ENCODE measurements at regions not wholly inside any gene's neighbourhood (a gene's known extent, or its start where the extent isn't known, plus 50 kb on each side); places are given as distances from the start of the nearest gene placed in this dataset.

DNA sequence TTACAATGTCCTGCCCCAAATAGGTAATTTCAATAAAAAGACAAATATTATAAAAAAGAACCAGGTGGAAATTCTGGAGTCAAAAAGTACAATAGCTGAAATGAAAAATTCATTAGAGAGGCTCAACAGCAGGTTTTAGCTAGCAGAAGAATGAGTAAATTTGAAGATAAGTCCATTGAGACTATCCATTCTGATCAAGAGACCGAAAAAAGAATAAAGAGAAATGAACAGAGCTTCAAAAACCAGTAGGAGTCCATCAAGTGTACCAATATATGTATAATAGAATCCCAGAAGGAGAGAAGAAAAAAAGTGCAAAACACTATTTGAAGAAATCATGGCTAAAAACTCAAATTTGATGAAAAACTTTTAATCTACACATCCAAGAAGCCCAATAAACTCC, 60.5 kb upstream of the POMGNT2 start:
- FAIRE-seq (no peak), DNase-seq (no peak)
- H3K9me3 ChIP-seq (ENCODE audit: control insufficient read depth in 2 of 3, insufficient read depth in 1 of 3, low read length in 3 of 3): peaks cover 0 to 5% (median 0%) of the 10 kb centered on the region in 3 donors
- H3K9ac ChIP-seq (ENCODE audit: low read length in 3 of 3): no peak overlapping the region
- intact Hi-C loops (cut with DNase I): no loop called here
- peaks cover 0 to 12% (median 8%) of the 10 kb centered on the region in 3 donors for H3K4me1 ChIP-seq (ENCODE audit: control insufficient read depth in 2 of 3, insufficient read depth in 2 of 3, low read depth in 1 of 3, low read length in 3 of 3)
- no peaks in the 10 kb centered on the region for H3K27me3 ChIP-seq (ENCODE audit: control insufficient read depth, insufficient read depth, low read length)
- no peaks in the 10 kb centered on the region for H3K36me3 ChIP-seq (ENCODE audit: control insufficient read depth in 2 of 3, insufficient read depth in 3 of 3, low read length in 3 of 3)
- TF ChIP-seq, protein P1, sequence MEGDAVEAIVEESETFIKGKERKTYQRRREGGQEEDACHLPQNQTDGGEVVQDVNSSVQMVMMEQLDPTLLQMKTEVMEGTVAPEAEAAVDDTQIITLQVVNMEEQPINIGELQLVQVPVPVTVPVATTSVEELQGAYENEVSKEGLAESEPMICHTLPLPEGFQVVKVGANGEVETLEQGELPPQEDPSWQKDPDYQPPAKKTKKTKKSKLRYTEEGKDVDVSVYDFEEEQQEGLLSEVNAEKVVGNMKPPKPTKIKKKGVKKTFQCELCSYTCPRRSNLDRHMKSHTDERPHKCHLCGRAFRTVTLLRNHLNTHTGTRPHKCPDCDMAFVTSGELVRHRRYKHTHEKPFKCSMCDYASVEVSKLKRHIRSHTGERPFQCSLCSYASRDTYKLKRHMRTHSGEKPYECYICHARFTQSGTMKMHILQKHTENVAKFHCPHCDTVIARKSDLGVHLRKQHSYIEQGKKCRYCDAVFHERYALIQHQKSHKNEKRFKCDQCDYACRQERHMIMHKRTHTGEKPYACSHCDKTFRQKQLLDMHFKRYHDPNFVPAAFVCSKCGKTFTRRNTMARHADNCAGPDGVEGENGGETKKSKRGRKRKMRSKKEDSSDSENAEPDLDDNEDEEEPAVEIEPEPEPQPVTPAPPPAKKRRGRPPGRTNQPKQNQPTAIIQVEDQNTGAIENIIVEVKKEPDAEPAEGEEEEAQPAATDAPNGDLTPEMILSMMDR (IDR thresholded peaks at IDR 0.05; ENCODE audit: borderline replicate concordance, extremely low read depth, insufficient read depth): no peak
- H3K27ac ChIP-seq (ENCODE audit: low read depth in 2 of 2, low read length in 2 of 2): no peak overlapping the region
- no peak overlapping the region for H3K4me3 ChIP-seq (ENCODE audit: low read length in 3 of 3)

DNA sequence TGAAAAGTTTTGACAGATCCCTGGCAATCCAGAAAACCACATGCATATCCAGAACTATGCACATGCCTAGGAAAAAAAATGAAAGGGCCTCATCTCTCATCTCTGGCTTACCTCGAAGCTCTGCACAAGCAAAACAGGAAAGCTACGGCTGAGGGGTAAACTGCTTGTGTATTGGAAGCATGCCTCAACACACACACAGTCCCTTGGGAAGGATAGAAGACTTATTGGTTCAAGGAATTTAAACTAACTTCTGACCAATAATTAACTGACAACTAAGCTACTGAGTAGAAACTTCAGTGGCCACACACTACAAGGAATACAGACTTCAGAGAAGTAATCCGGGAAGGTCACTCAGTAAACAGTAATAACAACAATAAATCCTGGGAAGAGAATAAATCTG, 59.9 kb upstream of the POMGNT2 start:
- no peak overlapping the region for H3K9ac ChIP-seq (ENCODE audit: low read length in 3 of 3)
- DNase-seq: no peak
- peaks cover 0 to 5% (median 0%) of the 10 kb centered on the region in 3 donors for H3K9me3 ChIP-seq (ENCODE audit: control insufficient read depth in 2 of 3, insufficient read depth in 1 of 3, low read length in 3 of 3)
- TF ChIP-seq, protein P1 (IDR thresholded peaks at IDR 0.05; ENCODE audit: borderline replicate concordance, extremely low read depth, insufficient read depth): no peak
- intact Hi-C loops (cut with DNase I): no loop called here
- H3K4me3 ChIP-seq (ENCODE audit: low read length in 3 of 3): no peak overlapping the region
- H3K27me3 ChIP-seq (ENCODE audit: control insufficient read depth, insufficient read depth, low read length): no peaks in the 10 kb centered on the region
- FAIRE-seq: no peak
- H3K27ac ChIP-seq (ENCODE audit: low read depth in 2 of 2, low read length in 2 of 2): no peak overlapping the region
- no peaks in the 10 kb centered on the region for H3K36me3 ChIP-seq (ENCODE audit: control insufficient read depth in 2 of 3, insufficient read depth in 3 of 3, low read length in 3 of 3)
- peaks cover 0 to 12% (median 8%) of the 10 kb centered on the region in 3 donors for H3K4me1 ChIP-seq (ENCODE audit: control insufficient read depth in 2 of 3, insufficient read depth in 2 of 3, low read depth in 1 of 3, low read length in 3 of 3)

DNA sequence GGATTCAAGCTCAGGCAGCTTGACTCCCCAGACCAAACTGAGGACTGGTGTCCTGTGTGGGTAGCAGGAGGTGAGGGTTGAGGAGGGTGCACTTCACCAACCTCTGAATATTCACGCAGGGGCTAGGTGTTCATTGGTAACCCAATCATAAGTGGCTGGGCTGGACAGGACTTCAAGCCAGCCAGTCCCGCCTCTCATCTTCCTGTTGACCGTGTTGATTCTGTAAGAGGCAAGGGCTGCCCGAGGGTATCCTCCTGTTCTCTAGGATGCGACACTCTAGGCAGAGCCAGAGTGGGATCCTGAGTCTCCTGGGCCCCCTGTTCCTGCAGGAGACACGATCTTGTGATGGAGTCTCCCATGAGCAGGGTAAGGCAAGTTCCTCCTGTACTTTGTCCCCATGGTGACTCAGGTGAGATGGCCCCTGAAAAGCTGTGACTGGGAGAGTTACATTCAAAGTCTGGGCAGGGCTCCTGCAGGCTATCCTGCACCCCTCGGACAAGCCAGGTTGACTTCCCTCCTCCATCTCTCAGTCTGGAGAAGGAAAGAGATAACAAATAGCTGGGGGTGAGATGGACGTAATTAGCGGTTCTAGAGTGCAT, 58.1 kb upstream of the POMGNT2 start:
- FAIRE-seq (no peak), DNase-seq (no peak)
- Histone ChIP-seq H3K27me3 (ENCODE audit: control insufficient read depth, insufficient read depth, low read length) (no peaks in the 10 kb centered on the region), H3K4me3 (ENCODE audit: low read length in 3 of 3) (no peak overlapping the region), H3K36me3 (ENCODE audit: control insufficient read depth in 2 of 3, insufficient read depth in 3 of 3, low read length in 3 of 3) (no peaks in the 10 kb centered on the region), H3K27ac (ENCODE audit: low read depth in 2 of 2, low read length in 2 of 2) (no peak overlapping the region), H3K9me3 (ENCODE audit: control insufficient read depth in 2 of 3, insufficient read depth in 1 of 3, low read length in 3 of 3) (peaks cover 0 to 5% (median 0%) of the 10 kb centered on the region in 3 donors), H3K4me1 (ENCODE audit: control insufficient read depth in 2 of 3, insufficient read depth in 2 of 3, low read depth in 1 of 3, low read length in 3 of 3) (peaks cover 0 to 12% (median 8%) of the 10 kb centered on the region in 3 donors), H3K9ac (ENCODE audit: low read length in 3 of 3) (no peak overlapping the region)
- intact Hi-C loops (cut with DNase I): no loop called here
- TF ChIP-seq, protein P1 (IDR thresholded peaks at IDR 0.05; ENCODE audit: borderline replicate concordance, extremely low read depth, insufficient read depth): no peak
